AG08396 (cell line): ENCODE measurements at regions not wholly inside any gene's neighbourhood (a gene's known extent, or its start where the extent isn't known, plus 50 kb on each side); places are given as distances from the start of the nearest gene placed in this dataset.
"Not testable (repeated sequence)": the region's sequence is repeated elsewhere in the genome, so short reads cannot be mapped to it uniquely, and the experiment has no call there.

ENCODE experiments used
- DNase-seq: peaks from one replicate; pipeline ENCODE4 v3.0.0; 2012; ENCODE audit warnings: low spot score, mixed read lengths

GRCh38 chr6:67541586-67541985 lies 1093.5 kb upstream of the ADGRB3 start:
- no peak for DNase-seq

- DNase-seq, result no peak
Measured at GRCh38 chr6:67538032-67538431, 1097.0 kb upstream of the ADGRB3 start.

- no peak for DNase-seq
Measured at GRCh38 chr6:67535946-67536345, 1099.1 kb upstream of the ADGRB3 start.

- DNase-seq, result no peak
Measured at GRCh38 chr6:67506352-67506751, 1128.7 kb upstream of the ADGRB3 start.

GRCh38 chr6:67501755-67502154 lies 1133.3 kb upstream of the ADGRB3 start:
- DNase-seq, result no peak

GRCh38 chr6:67497749-67498148 lies 1137.3 kb upstream of the ADGRB3 start:
- DNase-seq, result no peak

- no peak for DNase-seq
Measured at GRCh38 chr6:67496191-67496590, 1138.9 kb upstream of the ADGRB3 start.

- no peak for DNase-seq
Measured at GRCh38 chr6:67493682-67494081, 1141.4 kb upstream of the ADGRB3 start.

- DNase-seq, result no peak
Measured at GRCh38 chr6:67475700-67476099, 1159.4 kb upstream of the ADGRB3 start.

- DNase-seq, result no peak
Measured at GRCh38 chr6:67467341-67467740, 1167.7 kb upstream of the ADGRB3 start.

GRCh38 chr6:67462725-67463124 lies 1172.4 kb upstream of the ADGRB3 start:
- DNase-seq, result not testable (repeated sequence)

- DNase-seq, result no peak
Measured at GRCh38 chr6:67459556-67459955, 1175.5 kb upstream of the ADGRB3 start.

GRCh38 chr6:67458265-67458664 lies 1176.8 kb upstream of the ADGRB3 start:
- DNase-seq, result no peak

GRCh38 chr6:67451874-67452273 lies 1183.2 kb upstream of the ADGRB3 start:
- no peak for DNase-seq

GRCh38 chr6:67450641-67451040 lies 1184.4 kb upstream of the ADGRB3 start:
- DNase-seq, result no peak

- no peak for DNase-seq
Measured at GRCh38 chr6:67449602-67450001, 1185.5 kb upstream of the ADGRB3 start.

GRCh38 chr6:67433124-67433523 lies 1202.0 kb upstream of the ADGRB3 start:
- no peak for DNase-seq

- no peak for DNase-seq
Measured at GRCh38 chr6:67431076-67431475, 1204.0 kb upstream of the ADGRB3 start.

GRCh38 chr6:67426686-67427085 lies 1208.4 kb upstream of the ADGRB3 start:
- not testable (repeated sequence) for DNase-seq

- no peak for DNase-seq
Measured at GRCh38 chr6:67412035-67412434, 1223.0 kb upstream of the ADGRB3 start.

GRCh38 chr6:67411036-67411435 lies 1224.0 kb upstream of the ADGRB3 start:
- no peak for DNase-seq

GRCh38 chr6:67394254-67394653 lies 1240.8 kb upstream of the ADGRB3 start:
- DNase-seq, result no peak

- DNase-seq, result no peak
Measured at GRCh38 chr6:67393356-67393755, 1241.7 kb upstream of the ADGRB3 start.

- DNase-seq, result no peak
Measured at GRCh38 chr6:67391955-67392354, 1243.1 kb upstream of the ADGRB3 start.

GRCh38 chr6:67369679-67370078 lies 1265.4 kb upstream of the ADGRB3 start:
- no peak for DNase-seq
